Fibroblast of gingiva (primary cell): ENCODE measurements at regions not wholly inside any gene's neighbourhood (a gene's known extent, or its start where the extent isn't known, plus 50 kb on each side); places are given as distances from the start of the nearest gene placed in this dataset.

Experiments
- DNase-seq: peaks from one replicate; pipeline ENCODE4 v3.0.0-alpha.2; 2011; ENCODE audit warnings: low read depth

DNA sequence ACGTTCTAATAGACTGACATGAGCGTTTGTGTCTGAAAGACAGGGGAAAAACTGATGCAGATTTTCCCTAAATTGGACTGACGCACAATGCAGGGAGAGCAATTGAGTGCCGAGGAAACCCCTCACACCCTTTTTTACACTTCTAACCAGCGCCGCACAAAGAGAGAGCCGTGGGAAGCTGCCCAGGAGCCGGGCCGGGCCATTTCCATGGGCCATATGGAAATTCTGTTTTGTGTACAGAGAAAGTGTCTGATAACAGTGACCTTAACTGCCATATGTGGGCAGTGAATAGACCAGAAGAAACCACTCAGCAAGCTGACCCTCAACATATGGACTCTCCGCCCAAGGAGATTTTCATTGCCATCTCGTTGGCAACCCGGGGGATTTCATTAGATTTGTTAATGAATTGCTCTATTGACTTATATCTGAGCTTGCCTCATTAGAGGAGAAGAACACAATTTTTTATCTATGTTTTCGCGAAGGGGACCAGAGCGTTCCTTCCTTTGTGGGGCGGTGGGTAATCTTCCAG lies 225.9 kb upstream of the IRX3 start:
- no peak for DNase-seq

- peak; percentile 71 for DNase-seq
Measured at GRCh38 chr16:54511222-54511731, 224.7 kb upstream of the IRX3 start.

DNA sequence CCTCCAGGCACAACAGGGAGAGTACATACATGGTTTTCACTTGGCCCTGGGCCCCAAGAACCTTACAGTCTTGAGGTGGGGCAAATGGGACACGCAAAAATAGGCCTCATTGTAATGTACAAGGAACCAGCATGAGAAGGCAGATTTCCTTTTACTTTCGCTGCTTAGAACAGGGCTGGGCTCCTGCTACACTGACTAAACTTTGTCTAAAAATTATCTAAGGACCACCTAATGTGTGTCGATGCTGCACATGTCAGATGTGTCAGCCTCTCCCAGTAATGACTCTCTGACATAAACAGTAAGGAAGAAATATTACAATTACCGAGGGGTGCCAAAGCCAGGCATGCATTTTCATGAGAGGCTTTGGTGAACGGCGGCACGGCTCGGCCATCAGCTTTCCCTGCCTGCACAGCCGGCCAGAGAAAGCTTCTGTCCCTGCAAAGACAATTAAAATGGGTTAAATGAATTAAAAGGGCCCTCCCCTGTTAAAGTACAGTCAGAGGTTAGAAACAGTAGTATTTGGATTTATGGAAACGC lies 224.2 kb upstream of the IRX3 start:
- no peak for DNase-seq

- DNase-seq: no peak
Measured at GRCh38 chr16:54509456-54509855, 222.9 kb upstream of the IRX3 start.

DNA sequence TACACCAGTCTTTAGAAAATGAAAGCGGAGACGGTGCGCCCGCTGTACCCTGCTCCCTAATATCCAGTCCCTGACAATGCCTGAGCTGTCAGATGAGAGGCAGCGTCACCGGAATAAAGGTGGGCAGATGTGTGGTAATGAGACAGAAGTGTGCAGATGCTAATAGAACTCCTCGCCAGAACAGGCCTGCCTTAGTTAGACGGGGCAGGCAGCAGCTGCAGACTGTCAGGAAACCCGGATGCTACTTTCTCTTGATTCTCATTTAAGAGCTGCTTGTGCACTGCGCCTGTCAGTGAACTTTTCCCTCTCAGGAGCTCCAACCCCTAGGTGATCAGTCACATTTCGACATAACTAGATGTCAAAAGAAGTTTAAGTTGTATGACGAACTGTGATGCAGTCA lies 221.8 kb upstream of the IRX3 start:
- DNase-seq: no peak

GRCh38 chr16:54506741-54507500 lies 220.3 kb upstream of the IRX3 start:
- DNase-seq: no peak

GRCh38 chr16:54506214-54506580 lies 219.6 kb upstream of the IRX3 start:
- DNase-seq: no peak

DNA sequence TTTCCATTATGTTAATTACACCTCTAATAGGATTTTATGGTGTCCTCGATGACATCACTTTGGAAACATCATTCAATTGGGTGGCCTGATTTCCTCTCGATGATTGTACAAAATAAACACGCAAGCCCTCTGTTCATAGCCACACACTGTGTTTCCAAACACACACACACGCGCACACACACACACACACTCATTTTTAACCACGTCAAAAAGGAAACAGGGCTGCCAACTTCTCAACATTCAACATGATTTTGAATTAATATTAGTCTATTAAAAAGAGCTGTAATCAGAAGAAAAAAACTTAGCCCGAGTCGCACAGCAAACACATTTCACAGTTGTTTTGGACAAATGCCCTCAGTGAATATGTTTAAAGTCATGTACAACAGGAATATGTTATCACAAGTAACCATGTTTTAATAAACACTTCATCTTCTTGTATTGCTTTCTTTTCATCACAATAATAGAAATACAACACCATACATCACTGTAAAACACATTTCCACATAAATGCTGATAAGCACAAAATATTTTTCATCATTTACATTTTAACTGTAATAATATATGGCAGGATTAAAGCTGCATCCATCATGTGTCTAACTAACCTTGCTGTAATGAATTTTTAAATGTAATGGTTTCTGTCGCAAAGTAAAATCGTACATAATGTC lies 219.1 kb upstream of the IRX3 start:
- no peak for DNase-seq

GRCh38 chr16:54504372-54504771 lies 217.8 kb upstream of the IRX3 start:
- no peak for DNase-seq

- DNase-seq: no peak
Measured at GRCh38 chr16:54503856-54504219, 217.3 kb upstream of the IRX3 start.

DNA sequence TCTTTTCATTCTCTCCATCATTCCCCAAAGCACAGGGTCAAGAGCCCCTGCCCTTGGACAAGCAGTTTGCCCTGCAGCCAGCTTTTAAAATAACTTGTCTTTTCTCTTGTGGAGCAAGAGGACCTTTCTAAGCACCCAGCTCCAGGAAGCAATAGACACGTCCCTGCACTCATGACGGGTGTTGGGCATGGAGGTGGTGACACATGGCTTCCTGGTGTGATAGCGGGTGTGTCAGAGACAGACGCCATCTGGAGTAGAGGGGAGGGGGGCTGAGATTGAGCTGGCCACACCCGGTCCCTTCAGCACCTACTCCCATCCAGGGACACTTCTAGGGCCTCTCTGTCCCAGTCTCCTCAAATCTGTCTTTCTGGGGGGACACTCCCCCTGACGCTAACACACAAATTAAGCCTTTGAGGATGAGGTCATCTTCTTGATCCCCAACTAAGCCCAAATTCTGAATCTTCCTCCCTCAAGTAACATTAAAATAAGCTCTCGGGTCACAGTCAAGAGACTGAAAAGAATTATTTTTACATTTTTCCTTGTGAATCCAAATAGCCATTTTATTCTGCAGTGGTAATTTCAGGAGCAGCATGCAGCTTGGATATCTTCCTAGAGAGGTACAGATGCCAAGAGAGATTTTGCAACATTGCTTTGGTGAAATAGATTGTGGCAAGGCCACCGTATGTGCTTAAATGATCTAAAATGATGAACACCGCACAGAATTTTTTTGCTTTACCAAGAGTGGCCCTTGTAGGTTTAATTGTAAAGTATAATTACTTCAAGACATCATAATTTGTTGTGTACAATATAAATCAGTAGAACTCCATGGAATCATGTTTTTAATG lies 216.6 kb upstream of the IRX3 start:
- DNase-seq: peak; percentile 69

DNA sequence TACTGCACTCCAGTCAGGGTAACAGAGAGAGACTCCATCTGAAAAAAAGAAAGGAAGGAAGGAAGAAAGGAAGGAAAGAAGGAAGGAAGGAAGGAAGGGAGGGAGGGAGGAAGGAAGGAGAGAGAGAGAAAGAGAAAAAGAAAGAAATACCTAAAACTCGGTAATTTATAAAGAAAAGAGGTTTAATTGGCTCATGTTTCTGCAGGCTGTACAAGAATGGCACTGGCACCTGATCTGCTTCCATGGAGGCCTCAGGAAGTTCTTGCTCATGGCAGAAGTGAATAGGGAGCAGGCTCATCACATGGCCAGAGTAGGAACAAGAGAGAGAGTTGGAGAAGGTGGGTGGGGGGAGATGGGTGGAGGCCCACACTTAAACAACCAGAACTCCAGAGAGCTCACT lies 215.2 kb upstream of the IRX3 start:
- no peak for DNase-seq

- no peak for DNase-seq
Measured at GRCh38 chr16:54493594-54493993, 207.0 kb upstream of the IRX3 start.

GRCh38 chr16:54493061-54493460 lies 206.5 kb upstream of the IRX3 start:
- no peak for DNase-seq

GRCh38 chr16:54490112-54490488 lies 203.5 kb upstream of the IRX3 start:
- DNase-seq: no peak

DNA sequence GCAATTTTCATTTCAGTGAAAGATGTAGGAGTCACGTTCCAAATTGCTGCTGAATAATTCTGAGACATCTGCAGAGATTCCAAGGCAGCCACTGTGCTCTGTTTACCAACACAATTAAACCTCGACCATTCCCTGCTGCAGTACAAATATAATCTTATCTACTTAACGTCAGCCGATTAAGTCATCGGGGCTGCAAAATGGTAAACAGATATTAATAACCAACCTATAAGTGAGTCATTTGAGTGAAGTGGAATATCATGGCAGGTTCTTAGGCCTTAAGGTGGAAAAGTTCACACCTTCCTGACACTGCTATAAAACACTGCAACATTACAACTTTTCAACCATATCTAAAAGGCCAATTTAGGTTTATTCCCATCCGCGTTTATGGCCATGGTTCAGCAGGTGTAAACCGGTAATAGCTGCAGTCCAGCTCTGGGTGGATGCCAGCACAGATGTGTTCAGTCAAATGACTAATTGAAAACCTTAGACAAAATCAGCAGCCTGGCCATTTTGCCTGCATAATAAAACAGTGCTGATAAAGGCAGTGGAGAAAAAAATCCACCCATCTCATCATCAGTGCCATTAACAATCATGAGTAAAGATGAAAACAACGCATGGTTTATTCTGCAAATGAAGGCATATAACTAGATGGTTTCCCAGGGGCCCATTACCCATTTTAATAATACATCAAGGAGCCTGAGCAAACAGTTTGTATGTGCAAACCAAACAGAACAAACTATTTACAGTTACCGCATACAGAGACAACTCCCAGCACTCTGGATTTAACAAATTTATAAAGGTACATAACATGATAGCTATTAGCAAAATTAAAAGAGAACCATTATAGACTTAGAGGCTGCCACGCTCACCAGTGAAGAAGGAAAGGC lies 202.9 kb upstream of the IRX3 start:
- no peak for DNase-seq

DNA sequence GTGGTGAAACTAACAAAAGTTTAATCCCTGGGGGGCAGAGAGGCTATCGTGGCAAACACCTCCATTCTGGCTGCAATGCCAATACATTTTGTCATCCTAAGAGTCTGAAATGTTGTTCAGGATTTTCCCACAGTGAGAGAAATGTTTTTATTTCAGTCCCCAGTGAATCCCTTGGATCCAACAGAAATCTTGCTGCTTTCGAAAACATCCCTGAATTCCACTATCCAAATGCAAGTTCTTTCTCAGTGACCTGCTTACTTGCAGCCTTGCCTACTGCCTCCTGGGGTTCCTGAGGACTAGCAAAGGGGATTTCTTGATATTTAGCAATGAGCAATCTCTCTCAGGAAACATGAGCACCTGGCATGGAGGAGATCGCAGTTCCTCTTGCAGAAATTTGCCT lies 202.1 kb upstream of the IRX3 start:
- DNase-seq: no peak

GRCh38 chr16:54487933-54488332 lies 201.3 kb upstream of the IRX3 start:
- DNase-seq: no peak

DNA sequence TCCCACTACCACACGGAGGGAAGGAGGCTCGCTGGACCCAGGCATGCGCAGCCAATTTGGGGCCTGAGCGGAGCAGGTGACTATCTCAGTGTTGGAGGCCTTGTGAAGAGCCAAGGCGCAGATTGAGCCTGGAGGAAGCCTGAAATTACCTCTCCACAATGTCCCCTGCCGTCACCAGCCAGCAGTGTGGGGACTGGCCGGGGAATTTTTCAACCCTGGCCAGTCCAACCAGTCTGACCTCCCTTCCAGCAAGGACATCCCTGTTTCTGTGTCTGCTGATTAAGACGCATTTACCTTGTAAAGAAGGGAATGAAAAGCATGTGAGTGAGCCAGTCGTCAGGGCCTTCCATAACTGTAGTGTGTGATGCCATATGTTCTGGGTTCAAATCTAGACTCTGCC lies 198.1 kb upstream of the IRX3 start:
- DNase-seq: no peak

- DNase-seq: no peak
Measured at GRCh38 chr16:54482892-54483574, 196.4 kb upstream of the IRX3 start.

GRCh38 chr16:54480429-54480828 lies 193.8 kb upstream of the IRX3 start:
- DNase-seq: no peak
